ENCODE measurements at regions not wholly inside any gene's neighbourhood (a gene's known extent, or its start where the extent isn't known, plus 50 kb on each side); places are given as distances from the start of the nearest gene placed in this dataset.

- Histone ChIP-seq H3K14ac (ENCODE audit: insufficient read length) (no peak overlapping the region), H3K4me1 (replicated peaks in 1 of 4; ENCODE audit: control insufficient read depth in 3 of 4, insufficient read depth in 4 of 4, low read length in 3 of 4) (peaks cover 0 to 3% (median 0%) of the 10 kb centered on the region in 4 experiments; a peak in 3 of 7 replicates), H4K20me1 (replicated peaks in 1 of 2; ENCODE audit: control insufficient read depth in 1 of 2, insufficient read depth in 2 of 2, low read length in 2 of 2) (no peaks in the 10 kb centered on the region), H3K79me1 (ENCODE audit: low read depth, low read length) (no peaks in the 10 kb centered on the region), H2BK15ac (ENCODE audit: low read length) (no peak overlapping the region), H3K23ac (ENCODE audit: insufficient read length) (no peak overlapping the region), H4K5ac (ENCODE audit: insufficient read length, low read depth, low read length) (no peak overlapping the region), H2BK20ac (ENCODE audit: low read length) (no peak overlapping the region), H2BK5ac (ENCODE audit: low read depth, low read length) (no peak overlapping the region), H4K8ac (ENCODE audit: extremely low read depth, insufficient read depth, low read length) (no peak overlapping the region), H2BK12ac (ENCODE audit: low read depth, low read length) (no peak overlapping the region), H2AFZ (ENCODE audit: low read length) (no peak overlapping the region), H3K23me2 (ENCODE audit: low read depth, low read length) (no peaks in the 10 kb centered on the region), H4K91ac (replicated peaks; ENCODE audit: insufficient read length, low read length) (no peak overlapping the region), H3K27ac (ENCODE audit: low read depth, low read length) (no peak overlapping the region), H3K18ac (ENCODE audit: extremely low read depth, low read length) (no peak overlapping the region), H3K36me3 (ENCODE audit: control insufficient read depth in 2 of 4, insufficient read depth in 4 of 4, low read length in 3 of 4) (no peaks in the 10 kb centered on the region), H3K4me3 (ENCODE audit: extremely low read depth in 1 of 4, insufficient read depth in 2 of 4, low read depth in 3 of 4, low read length in 4 of 4) (no peak overlapping the region), H3K9me3 (ENCODE audit: insufficient read depth in 2 of 2, low read depth in 1 of 2, low read length in 1 of 2) (no peaks in the 10 kb centered on the region), H3K4ac (replicated peaks; ENCODE audit: insufficient read length, low read depth, low read length) (no peak overlapping the region), H3K56ac (replicated peaks; ENCODE audit: insufficient read length, low read depth, low read length) (no peak overlapping the region), H3K79me2 (ENCODE audit: control insufficient read depth in 1 of 2, insufficient read depth in 2 of 2, low read length in 2 of 2) (no peaks in the 10 kb centered on the region), H3K9ac (replicated peaks in 1 of 4; ENCODE audit: extremely low read depth in 1 of 4, low read depth in 3 of 4, low read length in 3 of 4) (no peak overlapping the region), H3K4me2 (ENCODE audit: insufficient read depth in 1 of 2, low read depth in 2 of 2, low read length in 2 of 2) (no peak overlapping the region), H2AK5ac (ENCODE audit: low read depth, low read length) (no peak overlapping the region), H3K27me3 (replicated peaks in 1 of 4; ENCODE audit: control insufficient read depth in 3 of 4, extremely low read depth in 1 of 4, insufficient read depth in 3 of 4, low read length in 3 of 4) (no peaks in the 10 kb centered on the region), H2BK120ac (replicated peaks; ENCODE audit: low read depth, low read length) (no peak overlapping the region)
- CTCF ChIA-PET (ENCODE audit: partially characterized antibody), result interaction anchor here (1.0 to 1.3 kb wide), 4 partner anchors 13 to 66 kb away, joined by 3 to 4 read pairs (median 3); no protein-coding TSS in a partner anchor
- FAIRE-seq (no peak), DNase-seq (ENCODE audit: low read depth in 1 of 2, low spot score in 2 of 2) (no peak)
- POLR2A ChIA-PET (ENCODE audit: partially characterized antibody), result interaction anchor here (0.6 kb wide), 1 partner anchor 948 kb away, joined by 4 read pairs; no protein-coding TSS in a partner anchor
- no peak for TF ChIP-seq RXRA (IDR thresholded peaks at IDR 0.05; ENCODE audit: insufficient read depth, low read depth, low read length)
- no peak for TF ChIP-seq EZH2 (IDR thresholded peaks at IDR 0.05; ENCODE audit: low read depth, low read length, severe bottlenecking)
- TF ChIP-seq TBP (IDR thresholded peaks at IDR 0.05; ENCODE audit: low read depth, low read length), result no peak
- TF ChIP-seq SRF (IDR thresholded peaks at IDR 0.05; ENCODE audit: low read depth, low read length), result no peak
- no peak for TF ChIP-seq CBX8 (IDR thresholded peaks at IDR 0.05; ENCODE audit: borderline replicate concordance, low read depth, low read length)
- TF ChIP-seq SIX5 (IDR thresholded peaks at IDR 0.05; ENCODE audit: low read depth, low read length), result no peak
- TF ChIP-seq, protein P1, sequence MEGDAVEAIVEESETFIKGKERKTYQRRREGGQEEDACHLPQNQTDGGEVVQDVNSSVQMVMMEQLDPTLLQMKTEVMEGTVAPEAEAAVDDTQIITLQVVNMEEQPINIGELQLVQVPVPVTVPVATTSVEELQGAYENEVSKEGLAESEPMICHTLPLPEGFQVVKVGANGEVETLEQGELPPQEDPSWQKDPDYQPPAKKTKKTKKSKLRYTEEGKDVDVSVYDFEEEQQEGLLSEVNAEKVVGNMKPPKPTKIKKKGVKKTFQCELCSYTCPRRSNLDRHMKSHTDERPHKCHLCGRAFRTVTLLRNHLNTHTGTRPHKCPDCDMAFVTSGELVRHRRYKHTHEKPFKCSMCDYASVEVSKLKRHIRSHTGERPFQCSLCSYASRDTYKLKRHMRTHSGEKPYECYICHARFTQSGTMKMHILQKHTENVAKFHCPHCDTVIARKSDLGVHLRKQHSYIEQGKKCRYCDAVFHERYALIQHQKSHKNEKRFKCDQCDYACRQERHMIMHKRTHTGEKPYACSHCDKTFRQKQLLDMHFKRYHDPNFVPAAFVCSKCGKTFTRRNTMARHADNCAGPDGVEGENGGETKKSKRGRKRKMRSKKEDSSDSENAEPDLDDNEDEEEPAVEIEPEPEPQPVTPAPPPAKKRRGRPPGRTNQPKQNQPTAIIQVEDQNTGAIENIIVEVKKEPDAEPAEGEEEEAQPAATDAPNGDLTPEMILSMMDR (IDR thresholded peaks at IDR 0.05; ENCODE audit: control extremely low read depth in 1 of 3, insufficient read depth in 1 of 3, low read depth in 1 of 3, low read length in 3 of 3), result no peak
- 97% methylated on average over 6 of the region's 6 CpGs; no CpG with 5 or more reads in 1 of the 2 experiments for WGBS, 2 experiments (ENCODE audit: extremely low coverage in 1 of 2, insufficient coverage in 1 of 2, insufficient read length in 1 of 2, insufficient replicate concordance in 2 of 2, low coverage in 1 of 2, low lambda C conversion rate in 2 of 2, missing lambda C conversion rate in 1 of 2)
These were observed 103.4 kb downstream of the DAD1 start for GRCh38 chr14:22485649-22486048.
